Kidney epithelial cell (primary cell): ENCODE measurements at regions not wholly inside any gene's neighbourhood (a gene's known extent, or its start where the extent isn't known, plus 50 kb on each side); places are given as distances from the start of the nearest gene placed in this dataset.
A peak's percentile ranks its signal among the peaks of the same experiment; 100 is the strongest.
"Not testable (repeated sequence)": the region's sequence is repeated elsewhere in the genome, so short reads cannot be mapped to it uniquely, and the experiment has no call there.

Source experiments
- DNase-seq: peaks from one replicate; pipeline ENCODE4 v3.0.0-alpha.2; 2010; ENCODE audit warnings: low read depth
- H3K27me3 ChIP-seq: 2 replicates; pipeline ENCODE4 v1.6.0; 2011; ENCODE audit warnings: low read length; ENCODE audit not compliant: control insufficient read depth, insufficient read depth
- H3K36me3 ChIP-seq: 2 replicates; pipeline ENCODE4 v1.5.1; 2011; ENCODE audit warnings: low read length; ENCODE audit not compliant: control insufficient read depth, insufficient read depth
- H3K4me3 ChIP-seq: 2 replicates; pipeline ENCODE4 v1.5.1; 2011; ENCODE audit warnings: low read depth, mild to moderate bottlenecking, control low read depth, low read length
- CTCF ChIP-seq: IDR thresholded peaks from 2 replicates; pipeline ENCODE4 v1.5.1; 2011; ENCODE audit warnings: mild to moderate bottlenecking, moderate library complexity, low read length, control low read depth, inconsistent platforms; ENCODE audit not compliant: insufficient read depth, poor library complexity, severe bottlenecking

- TF ChIP-seq CTCF, result peak; percentile 13
- Histone ChIP-seq H3K27me3 (no peaks in the 10 kb centered on the region), H3K4me3 (no peak overlapping the region), H3K36me3 (no peaks in the 10 kb centered on the region)
- DNase-seq, result no peak
Observed at GRCh38 chr2:215635788-215636139, 199.9 kb upstream of the FN1 start.

- Histone ChIP-seq H3K4me3 (no peak overlapping the region), H3K36me3 (no peaks in the 10 kb centered on the region), H3K27me3 (no peaks in the 10 kb centered on the region)
- TF ChIP-seq CTCF, result no peak
- no peak for DNase-seq
Observed at GRCh38 chr2:215635071-215635787, 199.4 kb upstream of the FN1 start.

- no peak for TF ChIP-seq CTCF
- Histone ChIP-seq H3K27me3 (no peaks in the 10 kb centered on the region), H3K36me3 (no peaks in the 10 kb centered on the region), H3K4me3 (no peak overlapping the region)
- DNase-seq, result no peak
Observed at GRCh38 chr2:215633360-215633759, 197.5 kb upstream of the FN1 start.

- Histone ChIP-seq H3K4me3 (no peak overlapping the region), H3K36me3 (no peaks in the 10 kb centered on the region), H3K27me3 (no peaks in the 10 kb centered on the region)
- DNase-seq, result no peak
- TF ChIP-seq CTCF, result no peak
Observed at GRCh38 chr2:215631696-215632095, 195.8 kb upstream of the FN1 start.

GRCh38 chr2:215630796-215631195 lies 194.9 kb upstream of the FN1 start:
- H3K36me3 ChIP-seq, H3K27me3 ChIP-seq, H3K4me3 ChIP-seq, DNase-seq: not testable (repeated sequence)

GRCh38 chr2:215627771-215628170 lies 191.9 kb upstream of the FN1 start:
- no peaks in the 10 kb centered on the region for H3K36me3 ChIP-seq
- no peak for DNase-seq
- H3K4me3 ChIP-seq, result no peak overlapping the region
- no peaks in the 10 kb centered on the region for H3K27me3 ChIP-seq
- no peak for TF ChIP-seq CTCF
